ENCODE measurements at regions not wholly inside any gene's neighbourhood (a gene's known extent, or its start where the extent isn't known, plus 50 kb on each side); places are given as distances from the start of the nearest gene placed in this dataset.

DNA sequence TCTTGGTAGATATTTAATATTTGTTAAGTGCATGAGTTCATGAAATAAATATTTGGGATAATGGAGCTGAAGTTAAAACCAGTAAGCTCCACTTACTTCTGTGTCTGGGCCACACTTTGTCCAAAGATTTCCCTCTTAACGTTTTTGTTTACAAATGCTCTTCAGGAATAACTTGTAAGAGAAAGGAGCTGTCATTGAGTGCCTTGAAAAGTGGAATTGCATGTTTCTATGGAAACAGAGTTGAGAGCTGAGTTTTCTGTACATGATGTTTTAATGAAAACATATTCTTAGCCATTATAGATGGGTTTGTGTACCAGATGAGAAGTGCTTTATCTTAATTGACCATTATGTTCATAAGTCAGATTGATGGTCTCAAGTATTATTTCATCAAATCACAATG is 1045.4 kb upstream of the EEF2KMT start:
- TF ChIP-seq, protein P1, sequence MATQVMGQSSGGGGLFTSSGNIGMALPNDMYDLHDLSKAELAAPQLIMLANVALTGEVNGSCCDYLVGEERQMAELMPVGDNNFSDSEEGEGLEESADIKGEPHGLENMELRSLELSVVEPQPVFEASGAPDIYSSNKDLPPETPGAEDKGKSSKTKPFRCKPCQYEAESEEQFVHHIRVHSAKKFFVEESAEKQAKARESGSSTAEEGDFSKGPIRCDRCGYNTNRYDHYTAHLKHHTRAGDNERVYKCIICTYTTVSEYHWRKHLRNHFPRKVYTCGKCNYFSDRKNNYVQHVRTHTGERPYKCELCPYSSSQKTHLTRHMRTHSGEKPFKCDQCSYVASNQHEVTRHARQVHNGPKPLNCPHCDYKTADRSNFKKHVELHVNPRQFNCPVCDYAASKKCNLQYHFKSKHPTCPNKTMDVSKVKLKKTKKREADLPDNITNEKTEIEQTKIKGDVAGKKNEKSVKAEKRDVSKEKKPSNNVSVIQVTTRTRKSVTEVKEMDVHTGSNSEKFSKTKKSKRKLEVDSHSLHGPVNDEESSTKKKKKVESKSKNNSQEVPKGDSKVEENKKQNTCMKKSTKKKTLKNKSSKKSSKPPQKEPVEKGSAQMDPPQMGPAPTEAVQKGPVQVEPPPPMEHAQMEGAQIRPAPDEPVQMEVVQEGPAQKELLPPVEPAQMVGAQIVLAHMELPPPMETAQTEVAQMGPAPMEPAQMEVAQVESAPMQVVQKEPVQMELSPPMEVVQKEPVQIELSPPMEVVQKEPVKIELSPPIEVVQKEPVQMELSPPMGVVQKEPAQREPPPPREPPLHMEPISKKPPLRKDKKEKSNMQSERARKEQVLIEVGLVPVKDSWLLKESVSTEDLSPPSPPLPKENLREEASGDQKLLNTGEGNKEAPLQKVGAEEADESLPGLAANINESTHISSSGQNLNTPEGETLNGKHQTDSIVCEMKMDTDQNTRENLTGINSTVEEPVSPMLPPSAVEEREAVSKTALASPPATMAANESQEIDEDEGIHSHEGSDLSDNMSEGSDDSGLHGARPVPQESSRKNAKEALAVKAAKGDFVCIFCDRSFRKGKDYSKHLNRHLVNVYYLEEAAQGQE (IDR thresholded peaks at IDR 0.05; ENCODE audit: insufficient read depth in 1 of 2, low read depth in 2 of 2, low read length in 2 of 2): no peak
- TF ChIP-seq POLR2AphosphoS5 (IDR thresholded peaks at IDR 0.05; ENCODE audit: low read depth, low read length) (no peak), FOXP2 (optimal IDR thresholded peaks at IDR 0.05; ENCODE audit: borderline replicate concordance, extremely low read depth, extremely low read length, insufficient read depth) (no peak)
